ENCODE measurements at regions not wholly inside any gene's neighbourhood (a gene's known extent, or its start where the extent isn't known, plus 50 kb on each side); places are given as distances from the start of the nearest gene placed in this dataset.
"Not testable (repeated sequence)": the region's sequence is repeated elsewhere in the genome, so short reads cannot be mapped to it uniquely, and the experiment has no call there.

- no peak for TF ChIP-seq CTCF (IDR thresholded peaks at IDR 0.05; ENCODE audit: low read depth, low read length)
- no peaks in the 10 kb centered on the region for H3K36me3 ChIP-seq
- no peak for DNase-seq (ENCODE audit: low read depth in 1 of 2, low spot score in 1 of 2)
- H3K4me3 ChIP-seq = no peak overlapping the region
- H3K27ac ChIP-seq = no peak overlapping the region
- H3K27me3 ChIP-seq = no peaks in the 10 kb centered on the region
- no peaks in the 10 kb centered on the region for H3K9me3 ChIP-seq (ENCODE audit: low read depth)
- H3K4me1 ChIP-seq (ENCODE audit: low read depth) = no peaks in the 10 kb centered on the region
Observed at GRCh38 chr2:157015015-157015575, 242.4 kb upstream of the GALNT5 start.

- not testable (repeated sequence) for H3K27ac ChIP-seq; H3K4me1 ChIP-seq (ENCODE audit: low read depth); H3K9me3 ChIP-seq (ENCODE audit: low read depth); H3K36me3 ChIP-seq; DNase-seq (ENCODE audit: low read depth in 1 of 2, low spot score in 1 of 2); H3K4me3 ChIP-seq; H3K27me3 ChIP-seq
Observed at GRCh38 chr2:157023264-157023663, 234.2 kb upstream of the GALNT5 start.

GRCh38 chr2:157024129-157024528 lies 233.4 kb upstream of the GALNT5 start:
- no peaks in the 10 kb centered on the region for H3K36me3 ChIP-seq
- H3K4me3 ChIP-seq = no peak overlapping the region
- H3K27ac ChIP-seq = no peak overlapping the region
- H3K4me1 ChIP-seq (ENCODE audit: low read depth) = no peaks in the 10 kb centered on the region
- H3K27me3 ChIP-seq = no peaks in the 10 kb centered on the region
- no peak for DNase-seq (ENCODE audit: low read depth in 1 of 2, low spot score in 1 of 2)
- no peaks in the 10 kb centered on the region for H3K9me3 ChIP-seq (ENCODE audit: low read depth)
- no peak for TF ChIP-seq CTCF (IDR thresholded peaks at IDR 0.05; ENCODE audit: low read depth, low read length)

GRCh38 chr2:157032017-157032416 lies 225.5 kb upstream of the GALNT5 start:
- Histone ChIP-seq H3K9me3 (ENCODE audit: low read depth) (no peaks in the 10 kb centered on the region), H3K27me3 (no peaks in the 10 kb centered on the region), H3K4me1 (ENCODE audit: low read depth) (no peaks in the 10 kb centered on the region), H3K36me3 (no peaks in the 10 kb centered on the region), H3K27ac (no peak overlapping the region), H3K4me3 (no peak overlapping the region)
- TF ChIP-seq CTCF (IDR thresholded peaks at IDR 0.05; ENCODE audit: low read depth, low read length) = no peak
- peak in 1 of 2 donors; percentile 88 for DNase-seq (ENCODE audit: low read depth in 1 of 2, low spot score in 1 of 2)

GRCh38 chr2:157036726-157037125 lies 220.8 kb upstream of the GALNT5 start:
- H3K36me3 ChIP-seq = no peaks in the 10 kb centered on the region
- no peak overlapping the region for H3K4me3 ChIP-seq
- no peak overlapping the region for H3K27ac ChIP-seq
- H3K27me3 ChIP-seq = no peaks in the 10 kb centered on the region
- H3K4me1 ChIP-seq (ENCODE audit: low read depth) = no peaks in the 10 kb centered on the region
- no peak for DNase-seq (ENCODE audit: low read depth in 1 of 2, low spot score in 1 of 2)
- no peak for TF ChIP-seq CTCF (IDR thresholded peaks at IDR 0.05; ENCODE audit: low read depth, low read length)
- no peaks in the 10 kb centered on the region for H3K9me3 ChIP-seq (ENCODE audit: low read depth)

- H3K27ac ChIP-seq = no peak overlapping the region
- no peaks in the 10 kb centered on the region for H3K36me3 ChIP-seq
- H3K4me3 ChIP-seq = no peak overlapping the region
- no peak for DNase-seq (ENCODE audit: low read depth in 1 of 2, low spot score in 1 of 2)
- TF ChIP-seq CTCF (IDR thresholded peaks at IDR 0.05; ENCODE audit: low read depth, low read length) = no peak
- no peaks in the 10 kb centered on the region for H3K27me3 ChIP-seq
- no peaks in the 10 kb centered on the region for H3K4me1 ChIP-seq (ENCODE audit: low read depth)
- H3K9me3 ChIP-seq (ENCODE audit: low read depth) = no peaks in the 10 kb centered on the region
Observed at GRCh38 chr2:157043786-157044185, 213.7 kb upstream of the GALNT5 start.

Data from cardiac muscle cell (in vitro differentiated cells and primary cell).